Thymus (tissue), 11 donors: ENCODE measurements at regions not wholly inside any gene's neighbourhood (a gene's known extent, or its start where the extent isn't known, plus 50 kb on each side); places are given as distances from the start of the nearest gene placed in this dataset.
"Not testable (repeated sequence)": the region's sequence is repeated elsewhere in the genome, so short reads cannot be mapped to it uniquely, and the experiment has no call there.

Source experiments
- DNase-seq, 9 donors: peaks; one replicate each; pipeline ENCODE4 v3.0.0-alpha.2; 2013; ENCODE audit warnings: low spot score in 9 of 9, low read depth in 6 of 9, missing footprints in 1 of 9
- H3K27ac ChIP-seq, 2 donors: one replicate each; pipeline ENCODE4 v1.5.1; 2013; ENCODE audit warnings: control low read depth in 1 of 2, low read depth in 1 of 2, low read length in 1 of 2, mild to moderate bottlenecking in 1 of 2, moderate library complexity in 1 of 2
- H3K27me3 ChIP-seq, 2 donors: one replicate each; pipeline ENCODE4 v1.5.1; 2013; ENCODE audit warnings: low read length in 1 of 2; ENCODE audit not compliant: control insufficient read depth in 2 of 2, insufficient read depth in 1 of 2
- H3K36me3 ChIP-seq, 2 donors: one replicate each; pipeline ENCODE4 v1.5.1; 2013; ENCODE audit warnings: low read length in 1 of 2, mild to moderate bottlenecking in 1 of 2, moderate library complexity in 1 of 2; ENCODE audit not compliant: control insufficient read depth in 2 of 2, insufficient read depth in 2 of 2
- H3K4me1 ChIP-seq, 2 donors: one replicate each; pipeline ENCODE4 v1.5.1; 2013; ENCODE audit warnings: low read length in 2 of 2; ENCODE audit not compliant: control insufficient read depth in 2 of 2, insufficient read depth in 2 of 2
- H3K4me3 ChIP-seq, 2 donors: one replicate each; pipeline ENCODE4 v1.5.1; 2013; ENCODE audit warnings: low read length in 2 of 2, control low read depth in 1 of 2, mild to moderate bottlenecking in 1 of 2
- H3K9me3 ChIP-seq, 2 donors: one replicate each; pipeline ENCODE4 v1.5.1; 2013; ENCODE audit warnings: low read length in 1 of 2, mild to moderate bottlenecking in 1 of 2; ENCODE audit not compliant: control insufficient read depth in 2 of 2, insufficient read depth in 1 of 2
- WGBS: extraction: QIAGEN DNeasy Blood & Tissue Kit; methylation state at CpG from one replicate; pipeline ENCODE4 v1.1.7; 2013; 5-methylcytosine and 5-hydroxymethylcytosine counted together
- donor health status: healthy.

- H3K36me3 ChIP-seq = no peaks in the 10 kb centered on the region
- no peaks in the 10 kb centered on the region for H3K27me3 ChIP-seq
- 95% methylated on average over 4 of the region's 4 CpGs for WGBS
- DNase-seq = no peak
- no peak overlapping the region for H3K4me3 ChIP-seq
- no peaks in the 10 kb centered on the region for H3K4me1 ChIP-seq
- H3K27ac ChIP-seq = no peak overlapping the region
- H3K9me3 ChIP-seq = no peaks in the 10 kb centered on the region
These were observed 256.3 kb upstream of the MYT1L start for GRCh38 chr2:2587354-2587753.

GRCh38 chr2:2586931-2587330 is 255.9 kb upstream of the MYT1L start:
- H3K27ac ChIP-seq = no peak overlapping the region
- no peaks in the 10 kb centered on the region for H3K4me1 ChIP-seq
- no peaks in the 10 kb centered on the region for H3K27me3 ChIP-seq
- 92% methylated on average over 9 of the region's 9 CpGs for WGBS
- H3K9me3 ChIP-seq = no peaks in the 10 kb centered on the region
- DNase-seq = no peak
- H3K36me3 ChIP-seq = no peaks in the 10 kb centered on the region
- H3K4me3 ChIP-seq = no peak overlapping the region

DNA sequence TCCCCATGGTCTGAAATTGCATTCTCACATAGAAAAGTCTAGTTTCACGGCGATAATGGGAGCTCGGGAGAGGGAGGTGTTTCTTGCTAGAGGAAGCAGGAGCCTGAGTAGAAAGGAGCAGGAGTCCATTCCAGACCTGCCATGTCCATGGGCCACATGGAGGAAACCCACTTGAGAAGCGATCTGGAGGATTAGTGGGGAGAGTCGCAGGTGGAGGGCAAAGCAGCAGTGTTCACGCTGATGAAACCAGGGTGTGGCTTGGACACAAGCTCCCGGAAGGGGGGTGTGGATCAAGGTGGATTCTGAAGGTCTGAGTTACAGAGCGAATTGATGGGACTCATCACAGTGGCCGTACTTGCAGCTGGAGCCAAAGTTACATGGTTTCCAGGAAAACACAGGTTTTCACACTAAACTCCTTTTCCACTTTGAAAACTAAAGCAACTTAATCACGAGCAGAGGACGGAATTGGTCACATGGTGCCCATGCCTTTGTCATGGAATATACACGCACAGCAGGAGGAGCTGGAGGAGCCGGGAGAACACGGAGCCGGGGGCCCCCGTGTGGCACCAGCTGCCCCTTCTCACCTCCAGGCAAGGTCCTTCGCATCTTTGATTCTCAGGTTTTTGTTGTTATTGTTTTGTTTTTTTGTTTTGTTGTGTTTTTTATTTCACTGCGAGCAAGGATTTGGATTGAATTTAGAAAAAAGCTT is 255.1 kb upstream of the MYT1L start:
- no peaks in the 10 kb centered on the region for H3K27me3 ChIP-seq
- H3K36me3 ChIP-seq = no peaks in the 10 kb centered on the region
- 92% methylated on average over 18 of the region's 18 CpGs for WGBS
- H3K9me3 ChIP-seq = no peaks in the 10 kb centered on the region
- H3K4me1 ChIP-seq = no peaks in the 10 kb centered on the region
- H3K27ac ChIP-seq = no peak overlapping the region
- no peak overlapping the region for H3K4me3 ChIP-seq
- no peak for DNase-seq

- H3K4me1 ChIP-seq = no peaks in the 10 kb centered on the region
- no peaks in the 10 kb centered on the region for H3K9me3 ChIP-seq
- no peaks in the 10 kb centered on the region for H3K27me3 ChIP-seq
- H3K27ac ChIP-seq = no peak overlapping the region
- 73% methylated on average over 7 of the region's 7 CpGs for WGBS
- H3K36me3 ChIP-seq = no peaks in the 10 kb centered on the region
- no peak overlapping the region for H3K4me3 ChIP-seq
- DNase-seq = no peak
These were observed 252.0 kb upstream of the MYT1L start for GRCh38 chr2:2582998-2583545.

- Histone ChIP-seq H3K27ac (no peak overlapping the region), H3K36me3 (no peaks in the 10 kb centered on the region), H3K4me3 (no peak overlapping the region), H3K27me3 (no peaks in the 10 kb centered on the region), H3K4me1 (no peaks in the 10 kb centered on the region), H3K9me3 (no peaks in the 10 kb centered on the region)
- 85% methylated on average over 28 of the region's 28 CpGs for WGBS
- no peak for DNase-seq
These were observed 250.5 kb upstream of the MYT1L start for GRCh38 chr2:2581331-2582159.

- H3K4me3 ChIP-seq, DNase-seq, H3K9me3 ChIP-seq, H3K36me3 ChIP-seq, H3K27me3 ChIP-seq, H3K4me1 ChIP-seq, H3K27ac ChIP-seq: not testable (repeated sequence)
- 95% methylated on average over 19 of the region's 19 CpGs for WGBS
These were observed 249.8 kb upstream of the MYT1L start for GRCh38 chr2:2580841-2581240.

- 90% methylated on average over 19 of the region's 19 CpGs for WGBS
- DNase-seq = no peak
These were observed 249.3 kb upstream of the MYT1L start for GRCh38 chr2:2580341-2580740.

DNA sequence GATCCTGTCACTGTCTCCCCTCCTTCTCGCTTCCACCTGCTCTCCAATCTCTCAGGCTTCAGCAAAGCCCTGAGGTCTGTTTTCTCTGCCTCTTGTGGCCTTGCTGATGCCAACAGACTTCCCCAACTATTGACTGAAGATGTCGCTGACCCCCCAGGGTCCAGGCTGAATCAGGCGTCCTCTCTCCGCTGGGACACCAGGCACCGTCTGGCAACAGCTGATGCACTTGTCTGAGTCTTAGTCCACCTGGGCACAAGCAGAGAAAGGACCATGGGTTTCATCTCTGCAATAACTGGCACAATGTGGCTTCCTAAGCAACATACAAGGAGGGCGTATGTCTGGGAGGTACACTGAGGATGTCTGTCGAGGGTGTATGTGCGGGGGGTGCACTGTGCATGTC is 248.7 kb upstream of the MYT1L start:
- 87% methylated on average over 8 of the region's 8 CpGs for WGBS
- Histone ChIP-seq H3K4me3 (no peak overlapping the region), H3K27me3 (no peaks in the 10 kb centered on the region), H3K27ac (no peak overlapping the region), H3K9me3 (peaks cover 0 to 1% of the 10 kb centered on the region in 2 donors), H3K36me3 (no peaks in the 10 kb centered on the region), H3K4me1 (no peaks in the 10 kb centered on the region)
- DNase-seq = no peak

More at GRCh38 chr2:2580341-2580740, 249.3 kb upstream of the MYT1L start:
- H3K4me1 ChIP-seq = no peaks in the 10 kb centered on the region
- no peaks in the 10 kb centered on the region for H3K27me3 ChIP-seq
- H3K36me3 ChIP-seq = no peaks in the 10 kb centered on the region
- H3K9me3 ChIP-seq = no peaks in the 10 kb centered on the region
- H3K4me3 ChIP-seq = no peak overlapping the region
- no peak overlapping the region for H3K27ac ChIP-seq

DNA sequence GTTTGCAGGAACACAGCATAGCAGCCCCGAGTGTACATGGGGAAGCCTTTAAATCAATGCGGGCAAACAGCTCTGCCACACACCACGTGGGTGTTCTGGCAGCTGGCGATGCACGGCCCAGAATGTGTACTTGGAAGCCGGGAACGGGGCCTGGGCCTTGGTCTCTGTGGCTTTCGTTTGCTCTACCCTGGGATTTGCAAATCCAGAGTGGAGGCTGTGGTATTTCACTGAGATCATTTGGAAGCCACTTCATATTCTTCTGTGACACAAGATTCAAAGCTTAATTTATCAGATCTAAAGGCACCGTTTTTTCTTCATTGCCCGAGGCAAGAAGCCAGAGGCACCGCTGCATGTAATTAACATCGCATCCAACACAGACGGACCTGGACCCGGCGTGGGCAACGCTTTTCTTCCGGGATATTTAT is 246.3 kb upstream of the MYT1L start:
- no peak for DNase-seq
- H3K27ac ChIP-seq = no peak overlapping the region
- 91% methylated on average over 17 of the region's 17 CpGs for WGBS

More for the DNA sequence above, 246.3 kb upstream of the MYT1L start:
- Histone ChIP-seq H3K4me3 (no peak overlapping the region), H3K36me3 (no peaks in the 10 kb centered on the region), H3K4me1 (no peaks in the 10 kb centered on the region), H3K9me3 (peaks cover 0 to 13% of the 10 kb centered on the region in 2 donors), H3K27me3 (no peaks in the 10 kb centered on the region)
